ENCODE measurements at regions not wholly inside any gene's neighbourhood (a gene's known extent, or its start where the extent isn't known, plus 50 kb on each side); places are given as distances from the start of the nearest gene placed in this dataset.

- TF ChIP-seq CTCF (IDR thresholded peaks at IDR 0.05): no peak
- Histone ChIP-seq H3K27ac (no peak overlapping the region), H3K9me3 (peaks cover 0 to 9% of the 10 kb centered on the region in 2 donors), H3K4me1 (no peaks in the 10 kb centered on the region), H3K4me3 (no peak overlapping the region), H3K36me3 (no peaks in the 10 kb centered on the region), H3K27me3 (no peaks in the 10 kb centered on the region)
- peak; percentile 9 for DNase-seq (ENCODE audit: low spot score)
These were observed 1420.3 kb downstream of the BRD1 start for GRCh38 chr22:48407256-48407955.

- Histone ChIP-seq H3K4me3 (no peak overlapping the region), H3K9me3 (peaks cover 0 to 9% of the 10 kb centered on the region in 2 donors), H3K27me3 (no peaks in the 10 kb centered on the region), H3K4me1 (no peaks in the 10 kb centered on the region), H3K27ac (no peak overlapping the region), H3K36me3 (no peaks in the 10 kb centered on the region)
- no peak for TF ChIP-seq CTCF (IDR thresholded peaks at IDR 0.05)
- peak; percentile 18 for DNase-seq (ENCODE audit: low spot score)
These were observed 1421.5 kb downstream of the BRD1 start for GRCh38 chr22:48406161-48406560.

- H3K4me3 ChIP-seq: no peak overlapping the region
- TF ChIP-seq CTCF (IDR thresholded peaks at IDR 0.05): no peak
- H3K27me3 ChIP-seq: no peaks in the 10 kb centered on the region
- no peak for DNase-seq (ENCODE audit: low spot score)
- H3K9me3 ChIP-seq: peaks cover 0 to 9% of the 10 kb centered on the region in 2 donors
- no peaks in the 10 kb centered on the region for H3K4me1 ChIP-seq
- no peaks in the 10 kb centered on the region for H3K36me3 ChIP-seq
- H3K27ac ChIP-seq: no peak overlapping the region
These were observed 1421.9 kb downstream of the BRD1 start for GRCh38 chr22:48405741-48406140.

GRCh38 chr22:48404801-48405447 lies 1422.7 kb downstream of the BRD1 start:
- H3K36me3 ChIP-seq: no peaks in the 10 kb centered on the region
- no peak for TF ChIP-seq CTCF (IDR thresholded peaks at IDR 0.05)
- no peak overlapping the region for H3K27ac ChIP-seq
- H3K9me3 ChIP-seq: peaks cover 0 to 9% of the 10 kb centered on the region in 2 donors
- H3K4me1 ChIP-seq: no peaks in the 10 kb centered on the region
- no peak overlapping the region for H3K4me3 ChIP-seq
- DNase-seq (ENCODE audit: low spot score): peak; percentile 28
- H3K27me3 ChIP-seq: no peaks in the 10 kb centered on the region

DNA sequence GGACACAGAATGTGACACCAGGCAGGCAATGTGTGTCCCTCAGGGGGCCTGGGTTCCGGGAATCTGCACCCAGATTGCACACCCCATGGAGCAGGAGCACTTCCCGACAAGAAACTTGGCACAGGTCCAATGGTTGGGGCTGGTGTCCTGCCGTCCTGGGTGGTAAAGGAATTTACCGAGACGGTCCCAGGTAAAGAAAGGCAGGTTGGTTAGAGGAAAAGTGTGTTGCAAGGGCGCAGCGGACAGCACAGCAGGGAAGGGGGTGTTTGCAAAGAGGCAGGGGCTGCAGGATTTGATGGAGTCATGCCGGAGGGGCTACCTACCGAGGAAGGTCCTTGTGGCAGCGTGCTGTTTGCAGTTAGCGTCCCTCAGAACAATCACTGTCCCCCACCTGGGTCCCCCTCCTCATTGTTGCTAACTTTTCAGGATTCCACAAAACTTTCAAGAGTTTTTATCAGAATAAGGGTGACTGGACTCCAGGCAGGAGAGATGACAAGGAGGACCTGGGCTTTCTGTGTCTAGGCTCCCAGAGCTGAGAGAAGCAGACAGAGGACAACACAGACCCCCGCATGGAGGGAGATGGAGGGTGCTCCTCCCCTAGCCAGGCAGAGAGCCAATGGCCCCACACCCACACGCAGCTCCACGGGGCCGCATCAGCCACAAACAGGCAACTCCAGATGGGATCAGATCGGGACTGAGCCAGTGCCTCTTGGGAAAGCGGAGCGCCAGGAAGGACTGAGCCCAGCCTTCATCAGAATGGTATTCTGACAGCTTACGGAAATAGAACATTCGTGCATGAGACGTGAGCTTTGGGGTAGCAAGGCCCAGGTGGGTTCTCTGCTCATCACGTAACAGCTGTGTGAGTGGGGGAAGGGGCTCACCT lies 1423.9 kb downstream of the BRD1 start:
- Histone ChIP-seq H3K27me3 (no peaks in the 10 kb centered on the region), H3K27ac (no peak overlapping the region), H3K36me3 (no peaks in the 10 kb centered on the region), H3K4me3 (no peak overlapping the region), H3K9me3 (peaks cover 0 to 9% of the 10 kb centered on the region in 2 donors), H3K4me1 (no peaks in the 10 kb centered on the region)
- TF ChIP-seq CTCF (IDR thresholded peaks at IDR 0.05): no peak
- peak; percentile 44 for DNase-seq (ENCODE audit: low spot score)

Measured in right atrium auricular region (tissue), 2 donors.